Colon (tissue), 2 donors: ENCODE measurements at regions not wholly inside any gene's neighbourhood (a gene's known extent, or its start where the extent isn't known, plus 50 kb on each side); places are given as distances from the start of the nearest gene placed in this dataset.
"Not testable (repeated sequence)": the region's sequence is repeated elsewhere in the genome, so short reads cannot be mapped to it uniquely, and the experiment has no call there.

Experiments
- FAIRE-seq: peaks from 2 replicates; lab custom pipeline; 2012; peaks lifted over from hg19 to GRCh38; lab: Jason Lieb, UNC
- donor health status: control.
- donor health status: control.

DNA sequence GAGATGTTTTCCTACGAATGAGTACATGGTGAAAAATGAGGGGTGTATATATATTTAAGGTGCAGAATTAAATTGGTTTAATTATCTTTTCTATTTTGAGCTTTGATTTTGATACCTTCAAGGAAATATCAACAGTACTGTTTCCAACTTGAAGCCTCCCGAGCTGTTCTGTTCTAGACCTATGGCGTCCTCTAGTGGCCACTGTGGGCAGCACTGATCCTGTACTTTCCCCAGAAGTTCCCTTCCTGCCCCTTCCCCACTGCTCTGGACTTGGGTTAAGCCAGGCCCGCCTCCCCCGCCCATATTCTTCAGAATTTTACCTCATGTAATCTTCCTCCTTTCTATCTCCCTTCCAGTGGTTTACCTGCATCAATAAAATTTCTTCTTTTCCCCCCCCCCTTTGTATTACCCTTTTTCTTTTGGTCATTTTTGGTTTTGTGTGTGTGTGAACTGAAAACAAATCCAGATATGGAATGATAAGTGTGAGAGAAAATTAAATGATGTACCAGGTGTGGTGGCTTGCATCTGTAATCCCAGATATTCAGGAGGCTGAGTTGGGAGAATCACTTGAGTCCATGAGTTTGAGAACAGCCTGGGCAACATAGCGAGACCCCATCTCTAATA is 1643.5 kb downstream of the TP53TG3F start:
- no peak for FAIRE-seq

DNA sequence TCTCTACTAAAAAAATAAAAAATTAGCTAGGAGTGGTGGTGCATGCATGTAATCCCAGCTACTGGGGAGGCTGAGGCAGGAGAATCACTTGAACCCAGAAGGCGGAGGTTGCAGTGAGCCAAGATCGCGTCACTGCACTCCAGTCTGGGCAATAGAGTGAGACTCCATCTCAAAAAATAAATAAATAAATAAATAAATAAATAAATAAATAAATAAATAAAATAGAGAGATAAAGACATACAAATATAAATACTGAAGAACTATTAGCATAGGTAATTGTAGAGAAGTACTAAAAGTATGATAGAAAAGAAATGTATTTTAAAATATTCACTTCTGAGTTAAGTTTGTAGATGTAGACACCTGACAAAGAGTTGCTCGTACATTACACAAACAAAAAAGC is 1652.4 kb downstream of the TP53TG3F start:
- FAIRE-seq, result not testable (repeated sequence)

DNA sequence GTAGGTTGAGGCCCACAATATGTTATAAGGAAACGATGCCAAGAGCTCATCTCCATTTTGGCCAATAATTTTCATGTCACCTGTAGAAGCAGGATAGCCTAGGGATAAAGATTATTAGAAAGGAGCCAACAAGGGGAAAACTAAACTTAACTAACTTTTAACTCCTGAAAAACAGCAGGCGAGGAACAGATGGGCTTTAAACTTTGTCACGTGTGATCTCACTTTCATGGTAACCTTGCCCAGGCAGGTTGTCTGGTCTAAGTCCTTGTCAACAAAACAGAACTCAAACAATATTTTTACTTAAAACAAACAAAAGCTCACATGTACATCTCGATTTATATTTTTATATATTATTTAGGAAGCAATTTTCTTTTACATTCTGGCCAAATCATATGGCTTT is 1672.0 kb downstream of the TP53TG3F start:
- no peak for FAIRE-seq

DNA sequence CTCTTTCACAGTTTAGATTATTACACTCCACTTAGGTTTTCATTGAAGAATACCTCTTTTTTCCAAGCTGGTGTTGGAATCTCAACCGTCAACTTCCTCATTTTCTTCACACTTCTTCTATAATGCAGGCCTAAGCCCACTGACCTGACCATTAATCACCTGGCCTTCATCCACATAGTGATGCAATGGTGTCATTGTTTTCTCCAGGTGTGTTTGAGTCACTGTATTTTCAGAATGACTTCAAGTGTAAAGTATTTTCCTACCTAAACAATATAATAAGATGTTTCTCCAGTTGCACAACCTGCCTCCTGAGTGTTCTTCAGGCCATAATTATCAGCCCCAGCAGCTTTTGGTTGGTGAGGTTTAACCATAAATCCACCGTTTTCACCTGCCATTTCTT is 1675.1 kb downstream of the TP53TG3F start:
- no peak for FAIRE-seq

DNA sequence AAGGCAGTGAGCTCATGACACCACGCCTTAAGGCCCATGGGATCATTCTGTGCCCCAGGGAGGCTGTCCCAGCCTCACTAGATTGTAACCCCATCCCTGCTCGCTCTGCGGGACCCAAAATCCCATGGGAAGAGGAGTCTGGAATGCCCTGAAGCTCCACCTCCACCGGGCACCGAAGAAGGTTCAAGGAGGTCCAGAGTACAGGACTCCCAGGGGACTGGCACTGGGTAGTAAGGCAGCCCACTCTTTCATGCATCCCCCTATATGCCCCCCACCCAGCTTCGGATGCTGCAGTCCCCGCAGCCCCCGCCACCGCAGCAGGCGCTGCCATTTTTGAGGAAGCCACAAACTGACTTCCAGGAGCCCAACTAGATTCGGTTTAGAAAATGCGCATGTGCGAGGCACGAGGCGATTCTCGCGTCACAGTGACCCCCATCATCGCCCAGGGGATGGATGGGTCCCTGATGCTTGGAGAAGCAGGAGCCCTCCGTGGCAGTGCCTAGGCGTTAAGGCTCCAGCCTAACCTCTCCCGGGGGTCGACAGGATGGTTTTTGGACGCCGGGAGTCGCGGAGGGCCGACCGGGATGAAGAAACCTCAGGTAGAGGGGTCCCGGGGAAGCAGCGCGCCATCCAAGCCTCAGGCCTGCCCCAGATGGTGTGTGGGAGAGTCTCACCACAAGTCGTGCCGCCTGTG is 1681.0 kb downstream of the TP53TG3F start:
- FAIRE-seq, result no peak

DNA sequence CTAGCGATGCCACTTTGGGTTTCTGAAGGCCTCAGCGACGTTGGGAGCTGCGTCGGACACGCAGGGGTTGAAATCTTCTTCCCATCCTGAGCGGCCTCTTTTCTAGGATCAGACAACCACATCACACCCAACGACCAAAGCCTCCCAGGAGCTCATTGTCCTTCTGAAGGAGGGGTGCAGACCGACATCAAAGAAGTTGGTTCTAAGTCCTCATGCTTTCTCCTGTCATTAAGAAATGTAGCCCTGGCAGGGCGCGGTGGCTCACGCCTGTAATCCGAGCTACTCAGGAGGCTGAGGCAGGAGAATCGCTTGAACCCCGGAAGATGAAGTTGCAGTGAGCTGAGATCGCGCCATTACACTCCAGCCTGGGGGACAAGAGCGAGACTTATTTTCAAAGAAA is 1681.9 kb downstream of the TP53TG3F start:
- no peak for FAIRE-seq

DNA sequence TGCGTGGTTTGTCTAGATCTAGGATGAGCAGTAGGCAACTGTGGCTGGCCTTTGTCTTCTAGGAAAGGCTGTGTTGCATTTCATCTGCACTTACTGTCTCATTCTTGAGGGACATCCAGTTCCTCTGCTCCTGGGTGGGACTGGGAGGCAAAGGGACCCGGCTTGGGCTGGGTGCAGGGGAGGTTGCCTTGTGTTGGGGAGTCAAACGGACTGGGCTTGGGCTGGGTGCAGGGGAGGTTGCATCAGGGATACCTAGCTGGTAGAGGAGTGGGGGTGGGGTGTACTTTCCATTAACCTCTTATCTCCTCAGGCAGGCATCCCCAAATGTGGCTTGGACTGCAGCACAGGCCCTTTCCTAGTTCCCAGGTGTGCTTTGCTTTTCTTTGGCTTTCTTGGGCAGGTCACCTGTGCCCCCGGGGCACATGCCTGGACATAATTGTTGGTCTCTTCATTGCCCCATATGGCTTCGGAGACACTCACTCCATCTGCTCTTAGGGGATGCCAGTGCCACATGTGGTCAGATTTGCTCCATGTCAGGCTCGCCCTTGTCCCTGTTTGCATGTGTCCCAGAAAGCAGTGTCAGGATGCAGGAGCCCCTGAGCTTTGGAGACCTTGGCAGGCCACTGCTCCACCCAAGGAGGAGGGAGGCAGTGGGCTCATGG is 1682.9 kb downstream of the TP53TG3F start:
- FAIRE-seq, result no peak

DNA sequence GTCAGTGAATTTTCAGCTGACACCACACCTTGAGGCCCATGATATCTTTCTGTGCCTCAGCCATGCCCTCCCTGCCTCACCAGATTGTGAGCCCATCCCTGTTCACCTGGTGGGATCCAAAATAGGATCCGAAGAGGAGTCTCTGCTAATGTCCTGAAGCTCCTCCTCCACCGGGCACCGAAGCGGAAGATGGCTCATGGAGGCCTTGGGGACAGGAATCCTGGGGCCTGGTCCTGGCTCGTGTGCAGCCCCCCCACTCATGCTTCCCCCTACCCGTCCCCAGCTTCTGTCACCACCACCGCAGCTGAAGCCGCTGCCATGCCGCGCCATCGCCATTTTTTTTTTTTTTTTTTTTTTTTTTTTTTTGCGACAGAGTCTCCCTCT is 1683.4 kb downstream of the TP53TG3F start:
- FAIRE-seq, result no peak

DNA sequence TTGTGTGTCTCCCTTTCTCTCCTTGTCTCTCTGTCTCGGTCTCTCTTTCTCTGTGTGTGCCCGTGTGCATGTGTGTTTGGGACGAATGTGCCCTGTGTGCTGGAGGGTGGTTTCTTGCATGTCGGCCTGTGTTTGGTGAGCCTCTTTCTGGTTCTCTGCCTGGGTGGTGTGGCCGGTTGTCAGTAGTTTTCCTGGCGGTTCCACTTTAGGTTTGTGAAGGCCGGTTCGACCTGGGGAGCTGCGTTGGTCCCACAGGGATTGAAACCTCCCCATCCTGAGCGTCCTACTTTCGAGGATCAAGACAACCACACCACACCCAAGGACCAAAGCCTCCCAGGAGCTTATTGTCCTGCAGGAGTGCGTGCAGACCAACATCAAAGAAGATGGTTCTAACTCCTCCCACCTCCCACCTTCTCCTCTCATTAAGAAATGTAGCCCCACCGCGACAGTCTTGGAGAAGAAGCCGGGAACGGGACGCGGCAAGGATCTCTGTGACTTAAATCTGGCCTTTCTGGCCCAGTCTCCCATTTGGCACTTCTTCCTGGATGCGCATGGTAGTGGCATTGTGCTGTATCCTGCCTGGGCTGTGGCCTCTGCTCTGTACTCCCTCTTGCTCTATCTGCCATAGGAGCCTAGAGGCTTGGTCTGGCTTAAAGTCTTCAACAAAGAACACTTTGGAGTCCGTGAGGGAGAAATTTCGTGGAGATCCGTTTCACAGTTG is 1685.0 kb downstream of the TP53TG3F start:
- FAIRE-seq, result no peak

DNA sequence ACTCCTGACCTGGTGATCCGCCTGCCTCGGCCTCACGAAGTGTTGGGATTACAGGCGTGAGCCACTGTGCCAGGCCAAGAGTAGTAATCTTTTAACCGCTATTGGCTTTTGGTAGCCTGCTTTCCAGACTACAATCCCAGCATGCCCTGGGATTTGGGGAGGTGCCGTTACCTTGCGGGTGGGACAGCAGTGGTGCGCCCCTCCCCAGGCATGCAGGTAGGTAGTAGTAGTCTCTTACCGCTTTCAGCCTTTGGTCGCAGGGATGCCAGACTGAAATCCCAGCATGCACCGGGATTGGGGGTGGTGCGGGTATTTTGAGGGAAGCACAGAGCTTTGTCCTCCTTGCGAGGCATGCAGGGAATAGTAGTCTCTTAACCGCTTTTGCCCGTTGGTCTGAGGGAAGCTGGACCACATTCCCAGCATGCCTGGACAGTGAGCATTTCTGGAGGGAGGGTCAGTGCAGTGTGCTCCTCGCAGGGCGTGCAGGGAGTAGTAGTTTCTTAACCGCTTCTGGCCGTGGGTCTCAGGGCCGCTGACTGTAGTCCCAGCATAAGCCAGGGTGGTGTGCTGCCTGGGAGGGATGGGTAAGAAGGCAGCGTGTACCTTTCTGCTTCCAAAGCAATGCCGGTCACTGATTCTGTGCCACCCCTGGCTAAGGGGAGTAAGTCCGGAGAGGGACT is 1686.8 kb downstream of the TP53TG3F start:
- FAIRE-seq, result no peak

DNA sequence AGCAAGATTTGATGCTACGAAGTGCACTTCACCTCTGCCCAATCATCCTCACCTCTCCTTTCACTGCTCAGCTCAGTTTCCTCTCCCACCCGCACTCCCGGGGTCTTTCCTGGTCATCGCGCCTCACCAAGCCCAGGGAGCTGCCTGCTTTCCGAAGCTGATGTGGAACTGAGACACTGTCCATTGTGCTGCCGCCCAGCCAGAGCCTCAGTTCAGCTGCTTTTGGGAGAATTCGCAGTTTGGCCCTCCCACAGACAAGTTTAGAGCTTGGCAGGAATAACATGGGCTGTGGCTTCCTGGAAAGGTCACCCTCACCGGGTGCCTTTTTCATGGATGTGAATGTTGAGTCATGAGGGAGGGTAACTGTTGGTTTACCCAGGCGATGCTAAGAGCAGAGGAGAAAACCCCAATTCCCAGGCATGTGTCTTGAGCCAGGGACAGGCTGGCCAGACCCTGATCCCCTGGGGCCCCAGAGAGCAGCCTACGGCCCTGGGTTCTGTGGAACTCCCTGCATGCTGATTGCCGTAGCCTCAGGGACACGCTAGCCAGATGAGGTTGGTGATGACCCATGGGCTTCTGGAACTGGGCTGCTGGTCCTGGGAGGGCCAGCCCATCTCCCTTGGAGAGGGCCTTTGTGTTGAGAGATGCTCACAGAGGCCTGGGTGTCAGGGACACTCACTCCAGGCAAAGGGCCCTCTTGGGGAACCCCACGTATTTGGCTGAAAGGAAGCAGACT is 1687.5 kb downstream of the TP53TG3F start:
- no peak for FAIRE-seq

DNA sequence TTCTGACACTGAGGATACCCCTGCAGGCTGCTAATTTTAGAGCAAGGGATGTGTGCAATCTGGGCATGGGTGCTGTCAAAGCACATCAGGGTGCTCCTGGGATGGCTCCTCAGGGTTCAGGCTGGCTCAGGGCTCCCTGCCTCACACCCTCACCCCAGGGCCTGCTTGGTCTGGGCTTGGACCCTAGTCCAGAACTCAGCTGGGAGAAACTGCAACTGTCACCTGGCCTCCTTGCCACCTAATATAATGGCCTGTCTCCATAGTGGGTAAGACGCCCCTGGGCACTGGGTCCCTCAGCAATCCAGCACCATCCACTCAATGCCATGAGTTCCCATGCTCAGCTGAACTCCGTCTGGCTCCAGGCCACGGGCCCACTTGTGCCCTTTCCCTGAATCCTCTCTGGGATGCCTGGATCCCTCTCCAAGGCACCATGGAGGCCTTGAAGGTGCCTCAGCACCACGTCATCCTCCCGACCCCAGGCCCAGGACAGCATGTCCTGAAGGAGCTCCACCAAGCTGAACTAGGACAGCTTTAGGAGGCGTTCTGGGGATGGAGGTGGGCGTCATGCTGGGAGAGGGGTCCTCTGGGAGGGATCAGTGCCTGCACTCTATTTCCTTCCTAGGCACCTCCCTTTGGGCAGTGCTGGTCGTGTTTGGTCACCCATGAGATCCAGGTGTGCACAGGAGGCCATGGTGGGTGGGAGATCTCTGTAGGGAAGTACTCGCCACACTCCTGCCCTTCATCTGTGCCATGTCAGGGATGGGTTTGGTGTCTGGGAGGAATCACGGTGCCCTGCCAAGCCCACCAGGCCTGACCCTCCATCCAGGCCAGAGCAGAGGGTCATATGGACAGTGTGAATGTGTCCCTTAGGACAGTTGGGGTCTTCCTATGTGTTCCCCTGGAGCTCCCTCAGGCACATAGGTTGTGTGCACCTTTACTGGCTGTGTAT is 1688.4 kb downstream of the TP53TG3F start:
- no peak for FAIRE-seq

DNA sequence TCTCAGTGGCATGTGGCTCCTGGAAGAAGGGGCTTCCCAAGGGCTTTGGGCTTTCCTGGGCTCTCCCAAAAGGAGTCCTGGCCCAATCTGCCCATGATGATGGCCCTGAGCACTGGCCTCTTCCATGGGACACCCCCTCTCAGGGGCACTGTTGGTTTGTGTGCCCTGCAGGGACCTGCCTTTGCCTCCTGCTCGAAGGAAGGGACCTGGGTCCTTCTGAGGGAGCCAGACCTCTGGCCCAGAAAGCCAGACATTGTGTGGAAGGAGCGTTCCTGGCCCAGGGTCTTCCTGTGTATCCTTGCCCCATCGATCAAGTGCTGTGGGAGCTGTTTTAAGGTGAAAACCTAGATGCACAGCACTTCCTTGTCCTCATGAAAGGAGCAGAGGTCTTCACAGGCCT is 1689.3 kb downstream of the TP53TG3F start:
- FAIRE-seq, result no peak

DNA sequence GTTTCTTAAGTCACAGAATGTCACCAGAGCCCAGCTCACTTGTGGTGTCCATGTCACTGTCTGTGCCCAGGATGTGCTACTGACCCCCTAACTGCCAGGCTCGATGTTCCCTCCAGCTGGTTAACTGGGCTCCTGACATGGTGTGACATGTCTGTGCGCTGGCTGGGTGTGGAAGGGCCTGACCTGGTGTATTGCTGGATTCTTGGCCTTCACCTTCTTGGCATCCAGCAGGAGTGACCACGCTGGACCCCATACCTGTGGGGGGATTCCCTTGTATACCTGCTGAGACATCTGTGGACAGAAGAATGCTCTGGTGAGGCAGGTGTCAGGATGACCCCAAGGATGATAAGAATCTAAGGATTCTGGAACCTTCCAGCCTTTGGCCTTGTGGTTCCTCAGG is 1690.1 kb downstream of the TP53TG3F start:
- FAIRE-seq, result no peak

DNA sequence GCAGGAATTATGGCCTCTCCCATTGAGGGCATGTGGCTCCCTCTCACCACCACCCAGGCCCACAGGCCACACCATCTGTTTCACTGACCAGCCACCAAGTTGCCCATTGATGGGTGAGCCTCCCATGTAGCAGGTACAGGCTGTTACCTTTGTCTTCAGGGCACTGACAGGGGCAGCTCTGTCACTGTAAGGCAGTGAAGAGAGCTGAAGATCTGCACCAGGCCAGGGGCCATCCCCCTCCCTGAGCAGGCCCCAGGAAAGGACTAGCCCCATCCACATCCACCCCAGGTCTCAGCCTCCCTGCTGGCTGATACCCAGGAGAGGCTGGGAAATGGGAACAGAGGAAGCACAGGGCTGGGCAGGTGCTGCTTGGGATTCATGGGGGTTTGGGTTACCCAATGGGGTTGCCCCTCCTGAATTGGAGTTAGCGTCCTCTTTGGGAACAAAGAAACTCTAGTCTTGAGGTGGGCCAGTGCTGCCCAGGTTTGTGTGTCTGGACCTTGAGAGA is 1691.4 kb downstream of the TP53TG3F start:
- FAIRE-seq, result no peak

DNA sequence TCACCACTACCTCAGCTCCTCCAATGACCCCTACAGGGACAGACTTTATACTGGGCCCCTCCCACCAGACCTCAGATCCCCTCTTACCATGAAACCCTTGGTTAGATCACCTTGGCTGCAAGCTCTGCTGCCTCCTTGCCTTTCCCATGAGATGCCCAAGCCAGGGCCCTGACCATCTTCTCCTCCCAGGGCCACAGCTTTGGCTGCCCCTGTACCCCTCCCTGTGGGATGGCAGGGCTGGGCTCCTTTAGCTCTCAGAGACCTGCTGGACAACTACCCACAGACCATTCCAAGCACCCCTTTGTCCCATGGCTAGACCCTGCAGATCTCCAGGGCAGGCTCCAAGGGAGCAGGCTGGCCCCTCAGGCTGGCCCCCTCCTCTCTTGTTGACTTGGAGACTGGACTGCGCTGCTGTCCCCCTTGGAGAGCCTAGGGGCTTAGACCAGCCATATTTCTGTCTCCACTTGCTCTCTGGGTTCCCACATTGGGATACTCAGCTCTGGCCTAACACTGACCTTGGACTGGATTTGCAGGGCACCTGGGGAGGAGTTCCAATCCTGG is 1692.7 kb downstream of the TP53TG3F start:
- no peak for FAIRE-seq

DNA sequence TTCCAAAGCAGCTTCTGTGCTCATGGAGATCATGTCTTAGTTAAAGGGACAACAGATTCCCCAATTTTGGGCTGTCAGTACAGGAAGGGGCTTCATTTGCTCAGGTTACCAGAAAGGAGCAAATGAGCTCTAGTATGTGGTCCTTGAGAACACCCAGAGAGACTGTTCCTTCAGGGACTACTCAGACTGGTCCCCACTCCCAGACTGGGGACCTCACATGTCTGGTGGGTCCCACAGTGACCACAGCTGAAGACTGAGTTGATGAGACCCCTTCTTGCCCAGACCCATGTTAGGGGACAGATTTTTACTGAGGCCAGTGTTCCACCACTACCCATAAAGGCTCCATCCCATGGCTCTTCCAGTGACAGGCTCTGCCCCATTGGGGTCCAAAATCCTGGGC is 1695.2 kb downstream of the TP53TG3F start:
- no peak for FAIRE-seq

DNA sequence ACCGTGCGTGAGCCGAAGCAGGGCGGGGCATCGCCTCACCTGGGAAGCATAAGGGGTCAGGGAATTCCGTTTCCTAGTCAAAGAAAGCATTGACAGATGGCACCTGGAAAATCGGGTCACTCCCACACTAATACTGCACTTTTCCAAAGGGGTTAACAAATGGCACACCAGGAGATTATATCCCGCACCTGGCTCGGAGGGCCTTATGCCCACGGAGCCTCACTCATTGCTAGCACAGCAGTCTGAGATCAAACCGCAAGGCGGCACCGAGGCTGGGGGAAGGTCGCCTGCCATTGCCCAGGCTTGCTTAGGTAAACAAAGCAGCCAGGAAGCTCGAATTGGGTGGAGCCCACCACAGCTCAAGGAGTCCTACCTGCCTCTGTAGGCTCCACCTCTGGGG is 1698.1 kb downstream of the TP53TG3F start:
- not testable (repeated sequence) for FAIRE-seq

DNA sequence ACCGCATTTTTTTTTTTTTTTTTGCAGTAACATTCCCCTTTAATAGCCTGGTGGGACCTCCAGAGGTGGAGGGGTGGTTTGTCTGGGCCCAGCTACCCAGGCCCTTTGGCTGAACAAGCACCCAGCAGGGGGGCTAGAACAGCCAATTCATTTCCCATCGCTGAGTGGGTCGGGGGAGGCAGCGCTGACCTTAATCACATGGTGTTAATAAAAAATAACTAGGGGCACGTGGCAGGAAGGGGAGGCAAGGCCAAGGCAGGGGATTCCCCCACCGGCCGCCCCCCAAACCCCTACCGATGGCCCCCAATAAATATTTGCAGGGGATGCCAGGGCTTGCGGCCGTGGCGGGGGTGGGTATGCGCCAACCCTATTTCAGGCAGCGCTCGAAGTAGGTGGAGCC is 1709.9 kb downstream of the TP53TG3F start:
- FAIRE-seq, result not testable (repeated sequence)

DNA sequence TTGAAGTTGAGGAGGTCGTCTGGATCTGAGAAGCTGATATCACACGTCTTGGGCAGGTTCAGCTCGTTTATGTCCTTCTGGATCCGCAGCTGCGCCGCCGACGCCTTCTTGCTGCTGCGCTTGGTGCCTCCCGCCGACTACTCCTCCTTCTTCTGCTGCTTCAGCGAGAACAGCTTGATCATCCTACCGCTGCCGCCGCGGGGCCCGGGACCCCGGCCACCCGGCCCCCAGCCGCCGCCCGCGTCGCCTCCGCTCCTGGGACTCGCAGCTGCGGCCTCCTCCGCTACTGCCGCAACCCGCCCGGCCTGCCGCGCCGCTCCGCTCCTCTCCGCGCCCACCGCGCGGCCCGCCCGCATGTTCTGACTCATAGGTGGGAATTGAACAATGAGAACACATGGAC is 1710.6 kb downstream of the TP53TG3F start:
- FAIRE-seq, result not testable (repeated sequence)
